ENCODE measurements at regions not wholly inside any gene's neighbourhood (a gene's known extent, or its start where the extent isn't known, plus 50 kb on each side); places are given as distances from the start of the nearest gene placed in this dataset.

- Histone ChIP-seq H2BK12ac (ENCODE audit: low read depth, low read length) (peak overlapping the region; percentile 87; the same call in 1 of the 2 replicates), H3K27ac (ENCODE audit: low read depth, low read length) (no peak overlapping the region), H3K4me1 (replicated peaks in 1 of 4; ENCODE audit: control insufficient read depth in 3 of 4, insufficient read depth in 4 of 4, low read length in 3 of 4) (peaks cover 0 to 2% (median under 1%) of the 10 kb centered on the region in 4 experiments; a peak in 2 of 7 replicates), H3K79me1 (ENCODE audit: low read depth, low read length) (no peaks in the 10 kb centered on the region), H3K36me3 (ENCODE audit: control insufficient read depth in 2 of 4, insufficient read depth in 4 of 4, low read length in 3 of 4) (no peaks in the 10 kb centered on the region), H4K20me1 (replicated peaks in 1 of 2; ENCODE audit: control insufficient read depth in 1 of 2, insufficient read depth in 2 of 2, low read length in 2 of 2) (peaks cover 0 to 1% of the 10 kb centered on the region in 2 experiments), H3K23ac (ENCODE audit: insufficient read length) (no peak overlapping the region), H2BK20ac (ENCODE audit: low read length) (no peak overlapping the region), H3K18ac (ENCODE audit: extremely low read depth, low read length) (peak overlapping the region; percentile 60), H4K5ac (ENCODE audit: insufficient read length, low read depth, low read length) (no peak overlapping the region), H3K9ac (replicated peaks in 1 of 4; ENCODE audit: extremely low read depth in 1 of 4, low read depth in 3 of 4, low read length in 3 of 4) (no peak overlapping the region), H4K91ac (replicated peaks; ENCODE audit: insufficient read length, low read length) (peak overlapping the region; percentile 74), H3K79me2 (ENCODE audit: control insufficient read depth in 1 of 2, insufficient read depth in 2 of 2, low read length in 2 of 2) (no peaks in the 10 kb centered on the region), H2AFZ (ENCODE audit: low read length) (peak overlapping the region; percentile 76), H3K56ac (replicated peaks; ENCODE audit: insufficient read length, low read depth, low read length) (no peak overlapping the region), H3K14ac (ENCODE audit: insufficient read length) (no peak overlapping the region), H3K4me2 (ENCODE audit: insufficient read depth in 1 of 2, low read depth in 2 of 2, low read length in 2 of 2) (peak overlapping the region; percentile 78 to 93), H4K8ac (ENCODE audit: extremely low read depth, insufficient read depth, low read length) (peak overlapping the region; percentile 80), H2BK5ac (ENCODE audit: low read depth, low read length) (no peak overlapping the region), H2AK5ac (ENCODE audit: low read depth, low read length) (no peak overlapping the region), H3K4ac (replicated peaks; ENCODE audit: insufficient read length, low read depth, low read length) (peak overlapping the region; percentile 53), H2BK120ac (replicated peaks; ENCODE audit: low read depth, low read length) (no peak overlapping the region), H3K23me2 (ENCODE audit: low read depth, low read length) (peaks cover 13% of the 10 kb centered on the region), H3K27me3 (replicated peaks in 1 of 4; ENCODE audit: control insufficient read depth in 3 of 4, extremely low read depth in 1 of 4, insufficient read depth in 3 of 4, low read length in 3 of 4) (peaks cover 3 to 21% (median 15%) of the 10 kb centered on the region in 4 experiments), H2BK15ac (ENCODE audit: low read length) (peak overlapping the region; percentile 10; the same call in 1 of the 2 replicates), H3K9me3 (ENCODE audit: insufficient read depth in 2 of 2, low read depth in 1 of 2, low read length in 1 of 2) (no peaks in the 10 kb centered on the region), H3K4me3 (ENCODE audit: extremely low read depth in 1 of 4, insufficient read depth in 2 of 4, low read depth in 3 of 4, low read length in 4 of 4) (peak overlapping the region; percentile 61 to 93 (median 76))
- CTCF ChIA-PET (ENCODE audit: partially characterized antibody), result interaction anchor here (0.9 to 2.3 kb wide), 9 partner anchors 13 to 144 kb away, joined by 3 to 8 read pairs (median 4); no protein-coding TSS in a partner anchor
- POLR2A ChIA-PET (ENCODE audit: partially characterized antibody), result interaction anchor here (1.0 to 1.6 kb wide), 3 partner anchors 13 to 160 kb away, joined by 3 to 5 read pairs (median 4); no protein-coding TSS in a partner anchor
- peak; percentile 47; the same call in 1 of the 2 replicates for TF ChIP-seq SUZ12 (IDR thresholded peaks at IDR 0.05; ENCODE audit: low read length)
- no peak for TF ChIP-seq BCL11A (IDR thresholded peaks at IDR 0.05; ENCODE audit: low read depth in 2 of 2, low read length in 2 of 2)
- no peak for TF ChIP-seq TAF1 (IDR thresholded peaks at IDR 0.05; ENCODE audit: low read depth, low read length)
- no peak for TF ChIP-seq RNF2 (IDR thresholded peaks at IDR 0.05; ENCODE audit: borderline replicate concordance, low read depth, low read length, missing control alignments, poor library complexity, severe bottlenecking)
- no peak for TF ChIP-seq CBX8 (IDR thresholded peaks at IDR 0.05; ENCODE audit: borderline replicate concordance, low read depth, low read length)
- no peak for TF ChIP-seq KDM5A (IDR thresholded peaks at IDR 0.05; ENCODE audit: low read length)
- no peak for TF ChIP-seq MAX (IDR thresholded peaks at IDR 0.05)
- no peak for TF ChIP-seq HDAC6 (IDR thresholded peaks at IDR 0.05; ENCODE audit: low read depth, low read length)
- WGBS, 2 experiments (ENCODE audit: extremely low coverage in 1 of 2, insufficient coverage in 1 of 2, insufficient read length in 1 of 2, insufficient replicate concordance in 2 of 2, low coverage in 1 of 2, low lambda C conversion rate in 2 of 2, missing lambda C conversion rate in 1 of 2), result 1% methylated on average over 17 of the region's 17 CpGs; no CpG with 5 or more reads in 1 of the 2 experiments
- DNase-seq (ENCODE audit: low read depth in 1 of 2, low spot score in 2 of 2) (no peak), FAIRE-seq (no peak)
Measured at GRCh38 chr22:25282346-25282670, 62.9 kb downstream of the CRYBB2 start.

Measured in H1 (cell line).